ENCODE measurements at regions not wholly inside any gene's neighbourhood (a gene's known extent, or its start where the extent isn't known, plus 50 kb on each side); places are given as distances from the start of the nearest gene placed in this dataset.

DNA sequence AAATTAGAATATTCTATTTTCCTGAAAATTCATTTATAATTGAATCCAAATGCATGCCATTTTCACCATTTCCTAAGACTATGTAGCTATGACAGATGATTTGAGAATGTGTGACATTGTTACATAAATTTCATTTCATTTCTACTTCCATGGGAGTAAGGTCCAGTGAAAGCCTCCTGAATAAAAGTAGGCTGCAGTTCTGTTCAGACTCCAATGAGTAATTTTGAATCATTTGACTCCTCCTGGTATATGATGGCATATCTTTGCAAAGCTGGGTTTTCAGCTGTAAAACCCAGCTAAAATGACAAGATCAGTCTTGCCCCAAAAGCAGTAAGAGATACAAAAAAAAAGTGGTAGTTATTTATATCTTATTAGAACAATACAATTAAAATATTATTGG lies 101.0 kb upstream of the DNAJC10 start:
- no peak for DNase-seq (ENCODE audit: low spot score)
- Mint-ChIP-seq H3K4me3 (ENCODE audit: unreplicated experiment) (no peak overlapping the region), H3K9me3 (ENCODE audit: low read depth) (no peaks in the 10 kb centered on the region), H3K36me3 (ENCODE audit: low read depth) (no peaks in the 10 kb centered on the region), H3K27ac (ENCODE audit: unreplicated experiment) (no peak overlapping the region), H3K27me3 (ENCODE audit: low read depth) (no peaks in the 10 kb centered on the region), H3K4me1 (ENCODE audit: low read depth) (peaks cover 15% of the 10 kb centered on the region)
- no peak for TF ChIP-seq CTCF (IDR thresholded peaks at IDR 0.05)

GRCh38 chr2:182616471-182617393 lies 99.3 kb upstream of the DNAJC10 start:
- no peak for DNase-seq (ENCODE audit: low spot score)
- H3K9me3 Mint-ChIP-seq (ENCODE audit: low read depth): no peaks in the 10 kb centered on the region
- H3K4me3 Mint-ChIP-seq (ENCODE audit: unreplicated experiment): no peak overlapping the region
- TF ChIP-seq CTCF (IDR thresholded peaks at IDR 0.05): no peak
- no peaks in the 10 kb centered on the region for H3K27me3 Mint-ChIP-seq (ENCODE audit: low read depth)
- H3K4me1 Mint-ChIP-seq (ENCODE audit: low read depth): peaks cover 20% of the 10 kb centered on the region
- H3K27ac Mint-ChIP-seq (ENCODE audit: unreplicated experiment): no peak overlapping the region
- H3K36me3 Mint-ChIP-seq (ENCODE audit: low read depth): no peaks in the 10 kb centered on the region

GRCh38 chr2:182618672-182619079 lies 97.4 kb upstream of the DNAJC10 start:
- no peak for TF ChIP-seq CTCF (IDR thresholded peaks at IDR 0.05)
- peaks cover 26% of the 10 kb centered on the region for H3K4me1 Mint-ChIP-seq (ENCODE audit: low read depth)
- H3K27me3 Mint-ChIP-seq (ENCODE audit: low read depth): no peaks in the 10 kb centered on the region
- no peak overlapping the region for H3K4me3 Mint-ChIP-seq (ENCODE audit: unreplicated experiment)
- H3K27ac Mint-ChIP-seq (ENCODE audit: unreplicated experiment): no peak overlapping the region
- no peak for DNase-seq (ENCODE audit: low spot score)
- no peaks in the 10 kb centered on the region for H3K9me3 Mint-ChIP-seq (ENCODE audit: low read depth)
- H3K36me3 Mint-ChIP-seq (ENCODE audit: low read depth): no peaks in the 10 kb centered on the region

DNA sequence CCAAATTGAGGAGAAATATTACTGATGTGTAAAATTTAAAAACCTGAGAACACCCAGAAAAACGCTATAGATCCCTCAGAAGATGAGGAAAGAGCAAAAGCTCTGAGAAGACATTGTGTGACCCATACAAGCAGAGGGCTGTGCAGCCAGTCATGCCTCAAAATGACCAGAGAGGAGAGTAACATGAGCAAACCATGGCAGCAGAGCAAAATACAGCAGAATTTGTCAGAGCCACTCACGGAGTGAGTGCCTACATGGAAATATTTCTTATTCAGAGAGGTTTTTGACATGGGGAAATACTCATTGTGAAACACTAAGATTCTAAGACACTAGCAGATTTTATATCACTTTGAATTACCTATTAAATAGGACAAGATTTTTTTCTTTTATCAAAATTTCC lies 96.8 kb upstream of the DNAJC10 start:
- H3K4me3 Mint-ChIP-seq (ENCODE audit: unreplicated experiment): no peak overlapping the region
- no peak overlapping the region for H3K27ac Mint-ChIP-seq (ENCODE audit: unreplicated experiment)
- DNase-seq (ENCODE audit: low spot score): no peak
- peaks cover 26% of the 10 kb centered on the region for H3K4me1 Mint-ChIP-seq (ENCODE audit: low read depth)
- no peaks in the 10 kb centered on the region for H3K36me3 Mint-ChIP-seq (ENCODE audit: low read depth)
- H3K27me3 Mint-ChIP-seq (ENCODE audit: low read depth): no peaks in the 10 kb centered on the region
- H3K9me3 Mint-ChIP-seq (ENCODE audit: low read depth): no peaks in the 10 kb centered on the region
- TF ChIP-seq CTCF (IDR thresholded peaks at IDR 0.05): no peak

DNA sequence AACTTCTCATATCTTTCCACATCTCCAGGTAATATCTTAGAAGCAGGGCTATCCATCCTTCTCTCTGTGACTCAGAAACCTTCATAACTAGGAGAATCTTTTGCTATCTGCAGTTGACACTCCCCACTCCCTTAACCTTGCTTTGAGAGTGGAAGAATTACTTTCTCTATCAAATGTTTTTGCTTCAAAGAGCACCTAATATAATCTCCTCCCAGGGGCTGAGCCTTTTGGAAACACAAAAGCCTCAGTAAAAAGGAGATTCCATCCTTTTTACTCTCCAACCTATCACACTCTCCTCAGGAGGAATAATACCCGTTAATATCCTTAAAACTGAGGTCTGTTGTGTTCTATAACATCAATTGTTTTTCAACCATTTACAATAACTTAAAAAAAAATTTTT lies 94.9 kb upstream of the DNAJC10 start:
- DNase-seq (ENCODE audit: low spot score): no peak
- TF ChIP-seq CTCF (IDR thresholded peaks at IDR 0.05): no peak
- no peaks in the 10 kb centered on the region for H3K36me3 Mint-ChIP-seq (ENCODE audit: low read depth)
- no peak overlapping the region for H3K27ac Mint-ChIP-seq (ENCODE audit: unreplicated experiment)
- H3K9me3 Mint-ChIP-seq (ENCODE audit: low read depth): no peaks in the 10 kb centered on the region
- H3K4me3 Mint-ChIP-seq (ENCODE audit: unreplicated experiment): no peak overlapping the region
- no peaks in the 10 kb centered on the region for H3K27me3 Mint-ChIP-seq (ENCODE audit: low read depth)
- H3K4me1 Mint-ChIP-seq (ENCODE audit: low read depth): peaks cover 26% of the 10 kb centered on the region
